ENCODE measurements at regions not wholly inside any gene's neighbourhood (a gene's known extent, or its start where the extent isn't known, plus 50 kb on each side); places are given as distances from the start of the nearest gene placed in this dataset.

DNA sequence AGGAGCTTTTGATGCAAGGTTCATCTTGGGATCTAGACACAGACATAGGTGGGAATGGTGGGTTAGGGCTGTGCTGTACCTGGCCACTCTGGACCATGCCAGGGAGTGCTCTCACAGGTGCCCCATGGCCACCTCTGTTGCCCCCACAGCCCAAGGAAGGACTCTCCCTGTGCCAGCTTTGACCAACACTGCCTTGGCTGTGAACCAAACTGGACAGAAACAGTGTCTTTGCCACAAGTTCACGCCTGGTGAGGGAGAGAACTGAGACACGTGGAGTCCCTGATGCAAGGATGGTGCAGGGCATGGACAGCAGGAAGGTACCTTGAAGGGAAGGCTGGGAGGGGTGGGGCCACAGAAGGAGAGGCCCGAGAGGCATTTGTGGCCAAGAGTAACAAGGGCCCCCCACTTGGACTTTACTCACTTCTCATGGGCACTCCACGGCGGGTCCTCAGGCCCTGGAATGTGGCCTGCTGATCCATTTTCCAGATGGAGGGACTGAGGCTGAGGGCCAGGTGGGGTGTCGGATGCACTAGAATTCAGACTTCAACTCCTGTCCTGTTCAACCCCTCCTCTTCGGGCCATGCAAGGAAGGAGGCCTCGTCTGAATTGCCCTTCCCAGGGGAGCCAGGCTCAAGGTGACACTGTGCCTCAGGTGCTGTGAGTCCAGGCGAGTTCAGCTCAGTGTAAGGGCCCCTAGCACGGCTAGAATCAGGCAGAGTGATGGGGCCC, 103.3 kb downstream of the YTHDF1 start:
- DNase-seq (ENCODE audit: insufficient read length) (no peak), FAIRE-seq (no peak)
- TF ChIP-seq POLR2AphosphoS5 (IDR thresholded peaks at IDR 0.05; ENCODE audit: low read depth, low read length) (no peak), TAF1 (IDR thresholded peaks at IDR 0.05; ENCODE audit: borderline replicate concordance, low read depth, low read length) (no peak), POLR2A (IDR thresholded peaks at IDR 0.05; ENCODE audit: low read depth, low read length) (no peak)

DNA sequence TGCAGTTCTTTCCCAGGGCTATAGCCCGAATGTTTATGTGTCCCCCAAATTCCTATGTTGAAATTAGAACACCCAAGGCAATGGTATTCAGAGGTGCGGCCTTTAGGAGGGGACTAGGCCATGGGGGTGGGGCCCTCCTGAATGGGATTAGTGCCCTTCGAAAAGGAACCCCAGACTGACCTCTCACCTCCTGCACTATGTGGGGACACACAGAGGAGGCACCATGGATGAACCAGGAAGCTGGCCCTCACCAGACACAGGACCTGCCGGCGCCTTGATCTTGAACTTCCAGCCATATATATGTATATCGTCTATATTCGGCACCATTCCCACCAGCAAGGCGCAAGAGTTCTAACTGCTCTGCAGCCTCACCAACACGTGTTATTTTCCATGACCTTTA, 101.5 kb upstream of the BHLHE23 start:
- DNase-seq (ENCODE audit: insufficient read length) = no peak
- no peak for FAIRE-seq
- TF ChIP-seq TAF1 (IDR thresholded peaks at IDR 0.05; ENCODE audit: borderline replicate concordance, low read depth, low read length) = no peak
- no peak for TF ChIP-seq POLR2AphosphoS5 (IDR thresholded peaks at IDR 0.05; ENCODE audit: low read depth, low read length)
- TF ChIP-seq POLR2A (IDR thresholded peaks at IDR 0.05; ENCODE audit: low read depth, low read length) = no peak

DNA sequence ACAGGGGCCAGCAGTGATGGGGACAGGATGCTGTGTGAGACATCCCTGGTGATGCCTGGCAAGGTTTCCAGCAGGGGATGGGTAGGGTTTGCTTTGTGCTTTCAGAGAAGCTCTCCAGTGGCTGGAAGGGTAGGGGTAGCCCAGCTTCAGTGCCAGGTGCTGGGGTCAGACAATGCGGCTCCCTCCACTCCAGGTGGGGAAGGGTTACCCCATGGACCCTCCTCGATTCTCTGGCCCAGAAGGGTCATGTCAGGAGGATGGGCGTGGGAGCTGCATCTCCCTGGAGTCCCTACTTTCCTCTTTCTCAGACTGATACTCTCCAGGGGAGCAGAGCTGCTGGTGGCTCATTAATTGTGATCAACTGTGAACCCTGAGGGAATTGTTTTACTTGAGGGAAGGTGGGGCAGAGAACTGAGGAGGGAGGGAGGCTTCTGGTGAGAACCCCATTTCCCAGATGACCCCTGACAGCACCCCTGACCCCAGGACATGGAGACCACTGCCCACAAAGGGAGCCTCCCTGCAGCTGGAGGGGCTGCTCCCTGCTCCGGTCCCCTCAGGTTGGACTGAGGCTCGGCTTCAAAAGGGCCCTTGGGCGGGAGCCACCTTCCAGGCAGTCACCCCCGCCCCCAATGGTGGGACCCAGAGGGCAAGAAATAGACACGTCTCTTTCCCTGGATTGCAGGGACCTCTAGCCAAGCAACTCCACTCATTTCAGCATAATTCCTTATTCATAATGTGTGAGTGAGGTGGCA, 100.9 kb upstream of the BHLHE23 start:
- DNase-seq (ENCODE audit: insufficient read length) (no peak), FAIRE-seq (no peak)
- no peak for TF ChIP-seq TAF1 (IDR thresholded peaks at IDR 0.05; ENCODE audit: borderline replicate concordance, low read depth, low read length)
- TF ChIP-seq POLR2AphosphoS5 (IDR thresholded peaks at IDR 0.05; ENCODE audit: low read depth, low read length) = no peak
- no peak for TF ChIP-seq POLR2A (IDR thresholded peaks at IDR 0.05; ENCODE audit: low read depth, low read length)

DNA sequence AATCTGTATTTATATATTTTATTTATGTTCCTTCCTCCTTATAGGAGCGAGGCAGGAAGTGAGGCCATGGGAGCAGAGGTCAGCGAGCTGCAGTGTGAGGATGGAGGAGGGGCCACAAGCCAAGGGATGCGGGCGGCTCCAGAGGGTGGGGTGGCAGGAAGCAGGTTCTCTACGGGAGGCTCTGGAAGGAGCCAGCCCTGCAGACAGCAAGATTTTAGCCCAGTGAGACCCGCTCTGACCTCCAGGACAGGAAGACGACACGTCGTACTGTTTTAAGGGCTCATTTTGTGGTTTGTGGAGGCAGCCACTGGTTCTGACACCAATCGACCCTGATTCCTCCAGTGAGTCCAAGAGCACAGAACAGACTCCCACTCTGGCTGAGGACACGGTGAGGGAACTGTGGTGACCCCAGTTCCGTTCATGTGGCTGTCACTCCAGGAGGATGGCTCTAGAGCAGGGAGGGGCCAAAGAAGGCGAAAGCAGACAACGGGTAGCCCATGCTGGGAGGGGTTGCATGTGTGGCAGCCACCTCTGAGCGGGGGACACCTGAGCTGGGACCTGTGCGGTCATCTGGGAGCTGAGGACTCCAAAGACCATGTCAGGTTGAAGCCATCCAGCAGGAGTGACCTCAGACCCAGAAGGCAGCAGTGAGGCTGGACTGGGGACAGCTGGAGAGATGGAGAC, 100.1 kb upstream of the BHLHE23 start:
- FAIRE-seq (no peak), DNase-seq (ENCODE audit: insufficient read length) (no peak)
- TF ChIP-seq POLR2A (IDR thresholded peaks at IDR 0.05; ENCODE audit: low read depth, low read length) (no peak), POLR2AphosphoS5 (IDR thresholded peaks at IDR 0.05; ENCODE audit: low read depth, low read length) (no peak), TAF1 (IDR thresholded peaks at IDR 0.05; ENCODE audit: borderline replicate concordance, low read depth, low read length) (no peak)

DNA sequence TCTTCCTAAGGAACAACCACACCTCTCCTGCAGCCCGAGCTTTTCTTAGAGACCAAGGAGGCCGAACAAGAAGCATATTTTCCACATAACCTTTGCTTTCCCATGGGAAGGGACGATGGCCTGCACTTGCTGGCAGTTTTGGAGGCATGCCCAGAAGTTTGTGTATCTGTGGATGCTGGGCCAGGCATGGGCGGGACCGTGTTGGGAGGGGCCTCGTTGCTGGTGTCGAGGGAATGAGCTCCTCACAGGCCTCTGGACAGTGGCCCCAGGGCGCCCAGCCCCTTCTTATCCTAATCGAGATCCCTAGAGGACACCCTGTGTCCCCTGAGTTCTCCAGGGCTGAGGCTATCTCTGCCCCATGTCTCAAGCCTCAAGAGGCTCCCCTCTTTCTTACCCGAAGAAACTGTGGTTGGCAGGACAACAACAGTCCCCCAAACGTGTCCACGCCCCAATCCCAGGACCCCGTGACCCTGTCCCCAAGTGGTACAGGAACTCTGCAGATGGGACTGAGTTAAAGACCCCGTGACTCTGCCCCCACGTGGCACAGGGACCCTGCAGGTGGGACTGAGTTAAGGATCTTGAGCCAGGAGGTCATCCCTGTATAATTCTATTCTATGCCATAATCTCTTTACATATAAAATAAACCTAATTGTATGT, 99.5 kb upstream of the BHLHE23 start:
- no peak for TF ChIP-seq POLR2A (IDR thresholded peaks at IDR 0.05; ENCODE audit: low read depth, low read length)
- TF ChIP-seq POLR2AphosphoS5 (IDR thresholded peaks at IDR 0.05; ENCODE audit: low read depth, low read length) = no peak
- no peak for DNase-seq (ENCODE audit: insufficient read length)
- no peak for FAIRE-seq

DNA sequence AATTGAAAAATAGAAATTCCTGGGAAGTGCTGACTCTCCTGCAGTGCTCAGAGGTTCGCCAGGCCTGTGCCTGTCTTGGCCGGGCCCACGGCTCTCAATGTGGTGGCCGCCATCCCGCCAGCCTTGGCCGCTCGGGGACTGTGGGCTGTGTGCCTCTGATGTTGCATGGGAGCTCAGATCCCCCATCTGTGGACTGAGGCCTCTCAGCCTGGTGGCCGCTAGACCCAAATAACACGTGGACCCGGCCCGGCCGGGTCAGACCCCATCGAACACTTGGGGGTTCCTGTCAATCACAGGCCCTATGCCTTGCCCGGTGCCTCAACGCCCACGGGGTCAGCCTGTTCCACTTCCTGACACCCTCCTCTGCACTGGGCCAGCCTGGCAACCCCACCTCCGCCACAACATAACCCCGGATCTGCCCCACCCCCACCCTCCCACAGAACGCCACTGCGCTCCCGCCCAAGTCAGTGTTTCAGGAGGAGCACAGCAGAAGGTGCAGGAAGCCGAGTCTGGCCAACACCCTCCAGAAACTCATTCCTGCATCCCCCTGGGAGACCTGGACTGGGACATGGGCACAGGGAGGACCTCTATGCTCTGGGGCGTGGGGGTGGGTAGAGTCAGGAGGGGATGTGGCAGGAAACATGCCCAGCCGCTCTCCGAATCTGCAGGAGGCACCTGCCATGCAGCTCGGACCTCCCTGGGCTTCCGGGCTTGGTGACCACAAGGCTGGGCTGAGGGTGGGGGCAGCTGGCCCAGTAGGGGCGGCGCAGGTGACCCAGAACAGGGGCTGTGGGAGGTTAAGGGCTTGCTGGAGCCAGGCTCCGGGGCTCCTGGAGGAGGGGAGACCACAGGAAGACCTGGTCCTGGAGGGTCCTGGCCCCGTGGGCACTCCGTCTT, 98.7 kb upstream of the BHLHE23 start:
- no peak for TF ChIP-seq POLR2AphosphoS5 (IDR thresholded peaks at IDR 0.05; ENCODE audit: low read depth, low read length)
- no peak for TF ChIP-seq TAF1 (IDR thresholded peaks at IDR 0.05; ENCODE audit: borderline replicate concordance, low read depth, low read length)
- no peak for TF ChIP-seq POLR2A (IDR thresholded peaks at IDR 0.05; ENCODE audit: low read depth, low read length)
- FAIRE-seq (no peak), DNase-seq (ENCODE audit: insufficient read length) (no peak)

DNA sequence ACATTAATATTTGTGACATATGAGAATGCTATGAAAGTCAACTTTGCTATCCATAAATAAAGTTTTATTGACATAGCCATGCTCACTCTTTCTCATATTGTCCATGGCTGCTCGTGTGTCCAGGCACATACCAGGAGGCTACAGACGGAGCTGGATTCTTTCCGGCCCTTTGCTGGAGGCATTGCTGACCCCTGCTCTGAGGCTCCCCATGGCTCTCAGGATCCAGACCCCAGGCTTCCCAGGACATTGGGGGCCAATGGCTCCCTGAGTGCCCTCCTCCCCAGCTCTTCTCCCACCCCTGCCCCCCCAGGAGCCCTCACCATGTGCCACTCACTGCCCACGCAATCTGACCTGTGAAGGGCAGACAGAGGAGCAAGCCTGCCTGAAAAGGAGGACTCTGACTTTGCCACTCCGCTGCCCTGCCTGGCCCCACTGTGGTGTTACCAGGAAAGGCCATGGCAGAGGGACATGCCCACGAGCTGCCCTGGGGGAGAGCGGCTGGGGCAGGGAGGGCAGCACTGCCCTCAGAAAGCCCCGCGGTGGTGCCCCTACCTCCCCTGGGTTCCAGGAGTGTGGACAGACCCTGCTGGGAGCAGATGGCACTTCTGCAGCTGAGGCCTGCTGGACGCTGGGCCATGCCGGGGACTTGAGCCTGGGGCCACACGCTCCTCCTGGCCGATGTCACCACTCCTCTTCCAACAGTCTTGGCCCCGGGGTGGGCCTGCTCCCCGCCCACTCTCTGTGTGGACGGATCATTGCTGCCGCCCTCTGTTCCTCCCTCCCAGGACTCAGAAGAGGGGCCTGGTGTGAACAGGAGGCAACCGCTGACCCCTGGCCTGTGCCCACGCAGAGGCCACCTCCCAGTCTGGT, 97.8 kb upstream of the BHLHE23 start:
- TF ChIP-seq POLR2AphosphoS5 (IDR thresholded peaks at IDR 0.05; ENCODE audit: low read depth, low read length) (no peak), TAF1 (IDR thresholded peaks at IDR 0.05; ENCODE audit: borderline replicate concordance, low read depth, low read length) (no peak), POLR2A (IDR thresholded peaks at IDR 0.05; ENCODE audit: low read depth, low read length) (no peak)
- DNase-seq (ENCODE audit: insufficient read length) (no peak), FAIRE-seq (no peak)

DNA sequence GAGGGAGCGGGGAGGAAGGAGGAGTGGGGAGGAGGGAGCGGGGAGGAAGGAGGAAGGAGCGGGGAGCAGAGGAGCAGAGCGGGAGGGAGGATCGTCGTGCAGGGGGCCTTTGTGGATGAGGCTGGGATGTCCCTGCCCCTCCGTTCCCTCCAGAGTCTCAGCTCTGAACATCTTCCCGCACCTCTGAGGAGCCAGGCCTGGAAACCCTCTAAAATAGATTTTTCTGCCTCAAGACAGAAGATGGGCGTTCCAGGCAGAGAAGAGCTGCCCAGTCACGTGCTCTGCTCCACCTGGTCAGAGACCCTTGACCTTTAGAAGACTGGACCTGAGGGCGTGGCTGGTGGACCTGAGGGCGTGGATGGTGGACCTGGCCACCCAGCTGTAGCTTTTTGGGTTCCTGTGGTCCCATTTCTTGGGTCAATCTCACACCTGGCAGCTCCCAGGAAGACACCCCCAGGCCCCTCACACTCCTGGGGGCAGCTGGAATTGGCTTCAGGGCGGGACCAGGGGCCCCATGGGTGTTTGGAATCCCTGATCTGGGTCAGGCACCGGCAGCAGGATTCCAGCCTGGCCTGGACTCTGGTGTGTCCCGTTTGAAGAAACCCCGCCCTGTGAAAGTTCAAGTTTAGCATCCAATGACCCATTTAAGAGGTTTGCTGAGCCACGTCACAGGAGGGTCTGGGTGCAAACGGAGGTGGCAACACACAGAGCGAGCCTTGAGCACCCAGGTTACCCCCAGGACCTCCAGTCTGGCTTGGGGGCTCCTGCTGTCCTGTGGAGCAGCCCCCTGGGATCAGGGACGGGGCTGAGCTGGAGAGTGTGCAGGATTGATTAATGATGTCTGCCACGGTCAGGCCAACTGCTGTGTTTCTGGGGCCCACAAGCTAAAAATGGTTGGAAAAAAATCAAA, 96.9 kb upstream of the BHLHE23 start:
- TF ChIP-seq TAF1 (IDR thresholded peaks at IDR 0.05; ENCODE audit: borderline replicate concordance, low read depth, low read length) (no peak), POLR2A (IDR thresholded peaks at IDR 0.05; ENCODE audit: low read depth, low read length) (no peak), POLR2AphosphoS5 (IDR thresholded peaks at IDR 0.05; ENCODE audit: low read depth, low read length) (no peak)
- FAIRE-seq (no peak), DNase-seq (ENCODE audit: insufficient read length) (no peak)
